Adrenal gland (tissue), 5 donors: ENCODE measurements at regions not wholly inside any gene's neighbourhood (a gene's known extent, or its start where the extent isn't known, plus 50 kb on each side); places are given as distances from the start of the nearest gene placed in this dataset.

ENCODE experiments used
- POLR2A ChIP-seq, 2 donors: fragments of 450-650 bp; IDR thresholded peaks; one replicate each; pipeline ENCODE4 v1.6.1; 2017; ENCODE audit warnings: antibody characterized with exemption in 2 of 2, mild to moderate bottlenecking in 2 of 2, moderate library complexity in 1 of 2
- TF ChIP-seq, protein P1 (sequence below), 6 experiments: fragments of 450-650 bp in 4 of 6; fragments of 200-600 bp in 2 of 6; sonication (generic) in 1 of 6; IDR thresholded peaks; 1 replicate in 5 of 6; 2 replicates in 1 of 6; pipeline versions ENCODE4 v1.5.1 to v1.8.0; 2016 to 2021; ENCODE audit warnings: antibody characterized with exemption in 6 of 6, mild to moderate bottlenecking in 2 of 6, moderate library complexity in 1 of 6
- donor health status: DM: no; HTN: no; CAD: no.

DNA sequence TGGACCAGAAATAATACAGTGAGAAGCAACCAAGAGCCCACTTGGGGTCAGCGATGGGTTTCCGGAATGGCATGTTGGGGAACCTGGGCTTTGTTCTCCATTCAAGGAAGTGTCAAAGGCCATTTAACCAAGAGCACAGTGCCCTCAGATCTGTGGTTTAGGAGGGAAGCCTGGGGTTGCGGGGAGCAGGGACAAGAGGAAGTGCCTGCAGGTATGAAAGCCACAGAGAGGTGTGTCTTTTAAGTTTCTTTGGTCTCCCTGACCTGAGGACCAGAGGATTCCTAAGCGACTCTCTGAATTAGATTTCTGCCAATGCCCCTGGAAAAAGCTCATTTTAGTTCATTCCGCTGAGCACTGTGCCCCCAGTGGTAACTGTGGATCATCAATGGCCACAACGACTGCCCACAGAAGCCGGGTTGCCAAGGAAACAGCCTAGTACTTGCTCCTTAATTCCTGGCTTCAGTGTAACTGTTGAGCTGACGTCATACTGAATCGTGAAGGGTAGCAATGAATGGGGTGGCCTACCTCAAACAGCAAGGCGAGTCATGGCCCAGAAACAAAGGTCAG, 107.3 kb upstream of the SPIN1 start:
- TF ChIP-seq POLR2A (IDR thresholded peaks at IDR 0.05): no peak
- TF ChIP-seq, protein P1, sequence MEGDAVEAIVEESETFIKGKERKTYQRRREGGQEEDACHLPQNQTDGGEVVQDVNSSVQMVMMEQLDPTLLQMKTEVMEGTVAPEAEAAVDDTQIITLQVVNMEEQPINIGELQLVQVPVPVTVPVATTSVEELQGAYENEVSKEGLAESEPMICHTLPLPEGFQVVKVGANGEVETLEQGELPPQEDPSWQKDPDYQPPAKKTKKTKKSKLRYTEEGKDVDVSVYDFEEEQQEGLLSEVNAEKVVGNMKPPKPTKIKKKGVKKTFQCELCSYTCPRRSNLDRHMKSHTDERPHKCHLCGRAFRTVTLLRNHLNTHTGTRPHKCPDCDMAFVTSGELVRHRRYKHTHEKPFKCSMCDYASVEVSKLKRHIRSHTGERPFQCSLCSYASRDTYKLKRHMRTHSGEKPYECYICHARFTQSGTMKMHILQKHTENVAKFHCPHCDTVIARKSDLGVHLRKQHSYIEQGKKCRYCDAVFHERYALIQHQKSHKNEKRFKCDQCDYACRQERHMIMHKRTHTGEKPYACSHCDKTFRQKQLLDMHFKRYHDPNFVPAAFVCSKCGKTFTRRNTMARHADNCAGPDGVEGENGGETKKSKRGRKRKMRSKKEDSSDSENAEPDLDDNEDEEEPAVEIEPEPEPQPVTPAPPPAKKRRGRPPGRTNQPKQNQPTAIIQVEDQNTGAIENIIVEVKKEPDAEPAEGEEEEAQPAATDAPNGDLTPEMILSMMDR (IDR thresholded peaks at IDR 0.05): no peak
